ENCODE measurements at regions not wholly inside any gene's neighbourhood (a gene's known extent, or its start where the extent isn't known, plus 50 kb on each side); places are given as distances from the start of the nearest gene placed in this dataset.
"Not testable (repeated sequence)": the region's sequence is repeated elsewhere in the genome, so short reads cannot be mapped to it uniquely, and the experiment has no call there.

DNA sequence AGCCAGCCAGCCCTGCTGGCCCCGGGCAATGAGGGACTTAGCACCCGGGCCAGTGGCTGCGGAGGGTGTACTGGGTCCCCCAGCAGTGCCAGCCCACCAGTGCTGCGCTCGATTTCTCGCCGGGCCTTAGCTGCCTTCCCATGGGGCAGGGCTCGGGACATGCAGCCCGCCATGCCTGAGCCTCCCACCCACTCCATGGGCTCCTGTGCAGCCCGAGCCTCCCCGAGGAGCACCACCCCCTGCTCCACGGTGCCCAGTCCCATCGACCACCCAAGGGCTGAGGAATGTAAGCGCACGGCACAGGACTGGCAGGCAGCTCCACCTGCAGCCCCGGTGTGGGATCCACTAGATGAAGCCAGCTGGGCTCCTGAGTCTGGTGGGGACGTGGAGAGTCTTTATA is 72.5 kb upstream of the STARD13 start:
- POLR2A ChIA-PET; H3K36me3 Mint-ChIP-seq; H3K9me3 Mint-ChIP-seq; H3K4me1 Mint-ChIP-seq; H3K27ac Mint-ChIP-seq; DNase-seq; H3K4me3 Mint-ChIP-seq; ATAC-seq (ENCODE audit: low read depth): not testable (repeated sequence)
- peaks cover 17% of the 10 kb centered on the region for H3K27me3 Mint-ChIP-seq

DNA sequence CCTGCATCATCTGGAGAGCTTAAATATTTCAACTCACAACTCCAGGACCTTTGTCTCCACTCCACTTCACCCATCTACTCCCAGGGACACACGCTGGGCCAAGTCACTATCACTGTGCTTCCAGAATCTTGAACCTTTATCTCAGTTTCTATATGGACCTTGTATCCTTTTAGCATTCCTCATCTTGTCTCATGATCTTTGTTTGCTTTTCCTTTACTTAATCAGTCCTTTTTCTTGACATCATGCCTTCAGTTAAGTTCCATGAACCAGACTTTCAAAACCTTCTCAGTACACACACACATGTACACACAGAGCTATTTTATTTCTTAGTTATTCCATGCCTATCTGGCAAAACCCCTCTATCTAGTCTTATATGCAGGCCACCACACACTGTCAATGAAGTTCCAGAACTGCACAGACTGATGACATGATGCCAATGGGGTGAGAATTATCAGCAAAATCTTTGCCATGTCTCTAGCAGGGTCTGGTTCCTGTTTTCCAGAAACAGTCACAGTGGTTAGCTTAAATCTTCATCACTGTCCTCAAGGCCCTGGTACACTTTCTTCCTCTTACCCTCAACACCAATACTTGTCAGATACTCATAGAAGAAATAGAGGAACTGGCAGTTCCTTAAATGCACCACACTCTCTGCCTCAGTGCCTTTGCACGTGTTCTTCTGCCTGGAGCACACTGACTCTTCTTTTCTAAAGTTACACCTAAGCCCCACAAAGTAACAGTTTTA is 77.6 kb upstream of the STARD13 start:
- Mint-ChIP-seq H3K27ac (no peak overlapping the region), H3K9me3 (peaks cover 5% of the 10 kb centered on the region), H3K4me3 (no peak overlapping the region), H3K36me3 (no peaks in the 10 kb centered on the region), H3K27me3 (peaks cover 4% of the 10 kb centered on the region), H3K4me1 (peaks cover 8% of the 10 kb centered on the region)
- DNase-seq: no peak
- no peak for ATAC-seq (ENCODE audit: low read depth)
- POLR2A ChIA-PET: no interaction called here

- Mint-ChIP-seq H3K27ac (no peak overlapping the region), H3K9me3 (peaks cover 3% of the 10 kb centered on the region), H3K4me3 (no peak overlapping the region), H3K36me3 (no peaks in the 10 kb centered on the region), H3K4me1 (peaks cover 9% of the 10 kb centered on the region), H3K27me3 (peaks cover 4% of the 10 kb centered on the region)
- ATAC-seq (ENCODE audit: low read depth): no peak
- DNase-seq: no peak
- POLR2A ChIA-PET: no interaction called here
These were observed 78.6 kb upstream of the STARD13 start for GRCh38 chr13:33364192-33364591.

GRCh38 chr13:33366469-33367062 is 81.0 kb upstream of the STARD13 start:
- no peaks in the 10 kb centered on the region for H3K9me3 Mint-ChIP-seq
- H3K36me3 Mint-ChIP-seq: no peaks in the 10 kb centered on the region
- ATAC-seq (ENCODE audit: low read depth) (no peak), DNase-seq (no peak)
- POLR2A ChIA-PET: no interaction called here
- H3K27ac Mint-ChIP-seq: no peak overlapping the region
- H3K4me1 Mint-ChIP-seq: peaks cover 9% of the 10 kb centered on the region
- no peak overlapping the region for H3K4me3 Mint-ChIP-seq
- H3K27me3 Mint-ChIP-seq: peaks cover 4% of the 10 kb centered on the region

DNA sequence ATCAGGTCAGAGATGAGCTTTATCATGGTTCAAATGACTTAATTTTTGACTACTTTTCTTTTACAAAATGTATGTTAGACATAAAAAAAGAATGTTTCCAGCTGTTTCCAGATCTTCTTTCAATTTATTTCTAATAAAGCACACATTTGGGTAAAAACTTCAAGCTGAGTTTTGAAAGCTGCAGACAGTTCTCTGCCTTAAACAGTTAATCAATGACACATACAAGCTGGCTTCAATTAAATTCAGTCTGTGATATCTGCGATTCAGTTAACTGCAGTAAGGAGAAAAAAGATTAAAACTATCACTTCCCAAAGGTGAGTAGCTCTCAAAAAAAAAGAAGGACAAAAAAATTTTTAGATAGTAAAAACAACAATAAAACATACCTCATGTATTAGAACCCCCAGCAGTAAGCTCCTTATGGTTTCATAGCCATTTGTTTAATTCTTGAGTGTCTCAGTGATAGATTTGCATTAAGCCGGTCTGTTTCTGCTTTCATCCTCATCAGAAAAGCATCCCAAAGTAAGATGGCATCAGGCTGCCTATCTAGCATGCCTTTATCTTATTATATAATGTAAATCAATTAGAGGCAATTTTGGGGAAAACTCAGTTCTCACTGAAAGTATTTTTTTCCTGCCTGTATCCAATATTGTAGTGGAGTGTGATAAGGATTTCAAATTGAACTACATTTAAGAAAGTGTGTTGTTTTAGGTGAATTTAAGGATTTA is 81.8 kb upstream of the STARD13 start:
- H3K36me3 Mint-ChIP-seq: no peaks in the 10 kb centered on the region
- POLR2A ChIA-PET: no interaction called here
- no peak overlapping the region for H3K27ac Mint-ChIP-seq

DNA sequence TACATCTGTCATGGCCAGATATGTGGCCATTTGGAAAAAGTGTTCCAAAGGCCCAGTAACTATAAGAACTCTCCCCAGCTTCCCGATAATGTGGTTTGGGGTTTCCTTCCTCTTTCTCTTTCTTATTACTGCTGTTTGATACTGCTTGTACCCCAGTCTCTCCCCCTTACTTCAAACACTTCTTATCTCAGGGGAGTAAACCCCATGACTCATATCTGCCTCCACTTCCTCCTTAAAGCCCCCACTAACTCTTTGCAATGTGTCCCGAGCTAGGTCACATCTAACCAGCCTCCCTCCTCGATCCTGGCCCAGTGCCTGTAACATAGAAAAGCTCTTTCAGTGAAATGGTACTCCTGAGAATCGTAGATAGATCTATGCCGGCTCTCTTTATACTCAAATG is 82.4 kb upstream of the STARD13 start:
- POLR2A ChIA-PET: no interaction called here
- Mint-ChIP-seq H3K4me1 (peaks cover 9% of the 10 kb centered on the region), H3K27me3 (peaks cover 3% of the 10 kb centered on the region), H3K36me3 (no peaks in the 10 kb centered on the region), H3K9me3 (no peaks in the 10 kb centered on the region), H3K27ac (peak overlapping the region; percentile 10), H3K4me3 (no peak overlapping the region)
- no peak for DNase-seq
- no peak for ATAC-seq (ENCODE audit: low read depth)

More for the DNA sequence above, 81.8 kb upstream of the STARD13 start:
- ATAC-seq (ENCODE audit: low read depth) (no peak), DNase-seq (no peak)
- peaks cover 3% of the 10 kb centered on the region for H3K27me3 Mint-ChIP-seq
- H3K4me3 Mint-ChIP-seq: no peak overlapping the region
- H3K4me1 Mint-ChIP-seq: peaks cover 9% of the 10 kb centered on the region
- no peaks in the 10 kb centered on the region for H3K9me3 Mint-ChIP-seq

GRCh38 chr13:33369073-33369472 is 83.5 kb upstream of the STARD13 start:
- Mint-ChIP-seq H3K4me3 (no peak overlapping the region), H3K9me3 (no peaks in the 10 kb centered on the region), H3K4me1 (peaks cover 9% of the 10 kb centered on the region), H3K27ac (no peak overlapping the region), H3K27me3 (peaks cover 3% of the 10 kb centered on the region), H3K36me3 (no peaks in the 10 kb centered on the region)
- POLR2A ChIA-PET: no interaction called here
- no peak for ATAC-seq (ENCODE audit: low read depth)
- DNase-seq: no peak

DNA sequence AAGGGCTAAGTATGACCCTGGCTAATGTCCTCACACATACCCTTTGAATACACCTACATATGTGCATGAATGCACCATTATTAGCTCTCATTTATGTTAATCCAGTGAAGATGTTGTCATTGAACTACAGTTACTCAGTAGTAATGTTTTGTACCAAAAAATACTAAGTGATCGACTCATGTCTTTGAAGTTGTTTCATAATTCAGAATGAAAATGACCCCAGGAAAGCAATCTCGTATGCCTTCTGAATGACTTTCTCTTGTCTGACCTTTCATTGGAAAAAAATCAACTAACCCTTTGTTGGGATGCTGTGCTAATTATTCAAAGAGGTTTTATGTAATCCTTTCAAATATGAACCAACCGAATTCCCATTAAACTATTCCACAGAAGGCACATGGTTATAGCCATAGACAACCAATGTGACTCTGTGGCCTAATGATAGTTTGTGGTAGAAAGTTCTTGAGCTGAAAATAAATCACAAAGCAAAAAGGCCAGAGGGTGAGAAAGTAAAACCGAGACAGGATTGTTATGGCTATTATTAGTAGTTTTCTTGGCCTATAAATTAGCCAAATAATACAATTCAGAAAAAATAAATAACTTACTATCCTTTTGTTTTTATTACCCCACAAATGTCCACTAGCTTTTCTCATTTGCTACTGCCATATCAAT is 86.8 kb upstream of the STARD13 start:
- Mint-ChIP-seq H3K4me1 (peaks cover 7% of the 10 kb centered on the region), H3K27me3 (no peaks in the 10 kb centered on the region), H3K27ac (no peak overlapping the region), H3K4me3 (no peak overlapping the region), H3K36me3 (no peaks in the 10 kb centered on the region), H3K9me3 (no peaks in the 10 kb centered on the region)
- ATAC-seq (ENCODE audit: low read depth) (no peak), DNase-seq (no peak)
- POLR2A ChIA-PET: no interaction called here

DNA sequence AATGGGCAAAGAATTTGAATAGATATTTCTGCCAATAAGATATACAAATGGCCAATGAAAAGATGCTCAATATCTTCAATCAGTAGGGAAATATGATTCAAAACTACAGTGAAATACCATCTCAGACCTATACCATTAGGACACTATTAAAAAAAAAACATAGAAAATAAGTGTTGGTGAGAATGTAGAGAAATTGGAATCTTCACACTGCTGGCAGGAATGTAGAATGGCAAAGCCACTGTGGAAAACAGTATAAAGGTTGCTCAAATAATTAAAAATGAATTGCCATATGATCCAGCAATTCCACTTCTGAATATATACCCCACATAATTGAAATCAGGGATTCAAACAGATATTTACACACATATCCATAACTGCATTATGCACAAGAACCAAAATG is 88.1 kb upstream of the STARD13 start:
- no peak overlapping the region for H3K4me3 Mint-ChIP-seq
- no peaks in the 10 kb centered on the region for H3K36me3 Mint-ChIP-seq

DNA sequence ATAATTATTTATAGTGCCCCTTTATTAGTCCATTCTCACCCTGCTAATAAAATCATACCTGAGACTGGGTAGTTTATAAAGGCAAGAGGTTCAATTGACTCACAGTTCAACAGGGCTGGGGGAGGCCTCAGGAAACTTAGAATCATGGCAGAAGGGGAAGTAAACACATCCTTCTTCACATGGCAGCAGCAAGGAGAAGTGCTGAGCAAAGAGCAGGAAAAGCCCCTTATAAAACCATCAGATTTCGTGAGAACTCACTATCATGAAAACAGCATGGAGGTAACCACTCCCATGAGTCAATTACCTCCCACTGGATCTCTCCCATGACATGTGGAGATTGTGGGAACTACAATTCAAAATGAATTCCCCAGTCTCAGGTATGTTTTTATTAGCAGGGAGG is 89.9 kb upstream of the STARD13 start:
- no peak overlapping the region for H3K27ac Mint-ChIP-seq
- ATAC-seq (ENCODE audit: low read depth): no peak
- H3K36me3 Mint-ChIP-seq: no peaks in the 10 kb centered on the region
- H3K4me1 Mint-ChIP-seq: no peaks in the 10 kb centered on the region
- DNase-seq: no peak
- no peaks in the 10 kb centered on the region for H3K9me3 Mint-ChIP-seq
- no peak overlapping the region for H3K4me3 Mint-ChIP-seq
- H3K27me3 Mint-ChIP-seq: no peaks in the 10 kb centered on the region
- POLR2A ChIA-PET: no interaction called here

More for the DNA sequence above, 88.1 kb upstream of the STARD13 start:
- POLR2A ChIA-PET: no interaction called here
- DNase-seq (no peak), ATAC-seq (ENCODE audit: low read depth) (no peak)
- Mint-ChIP-seq H3K27ac (no peak overlapping the region), H3K4me1 (no peaks in the 10 kb centered on the region), H3K27me3 (no peaks in the 10 kb centered on the region), H3K9me3 (no peaks in the 10 kb centered on the region)

DNA sequence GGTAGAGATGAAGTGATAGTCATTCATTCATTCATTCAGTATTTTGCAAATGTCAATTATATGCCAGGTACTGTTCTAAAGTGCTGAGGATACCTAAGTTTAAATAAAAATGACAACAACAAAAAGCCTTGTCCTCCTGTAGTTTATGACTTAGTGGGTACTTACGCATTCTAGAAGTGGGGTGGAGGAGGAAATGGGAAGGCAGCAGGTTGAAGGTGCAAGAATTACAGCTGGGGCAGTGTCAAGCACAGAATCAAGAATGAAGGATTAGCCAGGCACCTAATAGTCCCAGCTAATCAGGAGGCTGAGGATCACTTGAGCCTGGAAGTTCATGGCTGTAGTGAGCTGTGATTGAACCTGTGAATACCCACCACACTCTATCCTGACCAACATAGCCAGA is 90.7 kb upstream of the STARD13 start:
- Mint-ChIP-seq H3K27me3 (no peaks in the 10 kb centered on the region), H3K9me3 (no peaks in the 10 kb centered on the region), H3K4me3 (no peak overlapping the region), H3K4me1 (no peaks in the 10 kb centered on the region), H3K27ac (no peak overlapping the region), H3K36me3 (no peaks in the 10 kb centered on the region)
- ATAC-seq (ENCODE audit: low read depth): no peak
- POLR2A ChIA-PET: no interaction called here
- DNase-seq: no peak

DNA sequence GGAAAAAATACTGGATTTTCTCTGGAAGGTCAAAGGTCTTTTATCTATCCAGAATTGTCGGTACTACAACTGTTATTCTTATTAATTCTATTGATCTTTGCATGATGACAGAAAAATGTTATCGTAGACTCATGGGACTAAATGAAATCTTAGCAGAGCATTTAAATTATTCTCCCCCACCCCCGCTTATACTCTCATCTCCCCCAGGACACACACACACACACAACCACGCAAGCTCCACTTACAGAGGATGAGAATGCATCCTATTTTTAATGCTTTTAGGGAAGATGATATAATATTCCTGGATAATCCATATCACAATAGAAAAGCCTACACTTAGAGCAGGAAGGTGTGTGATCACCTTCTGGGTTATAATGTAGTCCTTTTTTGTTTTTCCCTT is 91.9 kb upstream of the STARD13 start:
- no peak overlapping the region for H3K4me3 Mint-ChIP-seq
- H3K4me1 Mint-ChIP-seq: no peaks in the 10 kb centered on the region
- H3K9me3 Mint-ChIP-seq: no peaks in the 10 kb centered on the region
- DNase-seq (no peak), ATAC-seq (ENCODE audit: low read depth) (no peak)
- no peaks in the 10 kb centered on the region for H3K27me3 Mint-ChIP-seq
- H3K27ac Mint-ChIP-seq: no peak overlapping the region
- POLR2A ChIA-PET: no interaction called here
- H3K36me3 Mint-ChIP-seq: no peaks in the 10 kb centered on the region

GRCh38 chr13:33377825-33378224 is 92.3 kb upstream of the STARD13 start:
- Mint-ChIP-seq H3K4me1 (no peaks in the 10 kb centered on the region), H3K4me3 (no peak overlapping the region), H3K27me3 (no peaks in the 10 kb centered on the region), H3K36me3 (no peaks in the 10 kb centered on the region), H3K27ac (no peak overlapping the region), H3K9me3 (no peaks in the 10 kb centered on the region)
- POLR2A ChIA-PET: no interaction called here
- ATAC-seq (ENCODE audit: low read depth) (no peak), DNase-seq (no peak)

GRCh38 chr13:33379608-33380007 is 94.1 kb upstream of the STARD13 start:
- Mint-ChIP-seq H3K9me3 (no peaks in the 10 kb centered on the region), H3K36me3 (no peaks in the 10 kb centered on the region), H3K4me1 (no peaks in the 10 kb centered on the region), H3K27me3 (no peaks in the 10 kb centered on the region), H3K4me3 (no peak overlapping the region), H3K27ac (no peak overlapping the region)
- ATAC-seq (ENCODE audit: low read depth) (no peak), DNase-seq (no peak)
- POLR2A ChIA-PET: no interaction called here
